RWPE2 (cell line): ENCODE measurements at regions not wholly inside any gene's neighbourhood (a gene's known extent, or its start where the extent isn't known, plus 50 kb on each side); places are given as distances from the start of the nearest gene placed in this dataset.

ENCODE experiments used
- ATAC-seq: fragments of 200-7000 bp; cut with Tn5 transposase; 3 replicates; pipeline ENCODE4 v1.9.1; 2021; ENCODE audit warnings: low read depth
- DNase-seq: peaks from one replicate; pipeline ENCODE4 v3.0.0-alpha.2; 2020; ENCODE audit warnings: low spot score
- H3K27ac ChIP-seq: fragments of 450-650 bp; 2 replicates; pipeline ENCODE4 v1.5.1; 2017; ENCODE audit warnings: mild to moderate bottlenecking; ENCODE audit not compliant: poor library complexity, severe bottlenecking
- H3K27me3 ChIP-seq: fragments of 250-450 bp; sonication (Bioruptor Pico); 2 replicates; pipeline ENCODE4 v1.5.1; 2021; ENCODE audit warnings: mild to moderate bottlenecking, moderate library complexity; ENCODE audit not compliant: insufficient read depth, poor library complexity, severe bottlenecking
- H3K36me3 ChIP-seq: fragments of 250-450 bp; sonication (Bioruptor Pico); 2 replicates; pipeline ENCODE4 v1.5.1; 2020; ENCODE audit warnings: low read depth, mild to moderate bottlenecking, moderate library complexity
- H3K4me1 ChIP-seq: fragments of 250-450 bp; sonication (Bioruptor Pico); 2 replicates; pipeline ENCODE4 v1.5.1; 2021; ENCODE audit warnings: mild to moderate bottlenecking, moderate library complexity; ENCODE audit not compliant: insufficient read depth, poor library complexity, severe bottlenecking
- H3K4me3 ChIP-seq: fragments of 250-450 bp; sonication (Bioruptor Pico); 2 replicates; pipeline ENCODE4 v1.5.1; 2021; ENCODE audit warnings: mild to moderate bottlenecking, moderate library complexity; ENCODE audit not compliant: severe bottlenecking
- H3K9me3 ChIP-seq: fragments of 250-450 bp; sonication (Bioruptor Pico); 2 replicates; pipeline ENCODE4 v1.5.1; 2021; ENCODE audit warnings: mild to moderate bottlenecking, moderate library complexity; ENCODE audit not compliant: severe bottlenecking
- CTCF ChIP-seq: fragments of 450-650 bp; IDR thresholded peaks from one replicate; pipeline ENCODE4 v1.5.1; 2017; ENCODE audit warnings: mild to moderate bottlenecking, moderate library complexity; ENCODE audit not compliant: poor library complexity, severe bottlenecking

GRCh38 chr2:144015036-144015435 is 504.9 kb downstream of the ZEB2 start:
- ATAC-seq (no peak), DNase-seq (no peak)
- TF ChIP-seq CTCF = no peak
- peaks cover 18% of the 10 kb centered on the region for H3K4me1 ChIP-seq
- H3K27ac ChIP-seq = no peak overlapping the region
- no peaks in the 10 kb centered on the region for H3K9me3 ChIP-seq
- H3K27me3 ChIP-seq = no peaks in the 10 kb centered on the region
- H3K4me3 ChIP-seq = no peak overlapping the region
- H3K36me3 ChIP-seq = no peaks in the 10 kb centered on the region

GRCh38 chr2:144014103-144014502 is 505.8 kb downstream of the ZEB2 start:
- ATAC-seq (no peak), DNase-seq (no peak)
- Histone ChIP-seq H3K36me3 (no peaks in the 10 kb centered on the region), H3K9me3 (no peaks in the 10 kb centered on the region), H3K4me3 (no peak overlapping the region), H3K27me3 (no peaks in the 10 kb centered on the region), H3K4me1 (peaks cover 19% of the 10 kb centered on the region), H3K27ac (no peak overlapping the region)
- no peak for TF ChIP-seq CTCF

GRCh38 chr2:144012304-144012703 is 507.6 kb downstream of the ZEB2 start:
- DNase-seq = no peak
- TF ChIP-seq CTCF = no peak
- Histone ChIP-seq H3K27ac (no peak overlapping the region), H3K4me1 (peaks cover 19% of the 10 kb centered on the region), H3K27me3 (no peaks in the 10 kb centered on the region), H3K36me3 (no peaks in the 10 kb centered on the region), H3K9me3 (no peaks in the 10 kb centered on the region), H3K4me3 (no peak overlapping the region)
- no peak for ATAC-seq

GRCh38 chr2:144011553-144011952 is 508.4 kb downstream of the ZEB2 start:
- Histone ChIP-seq H3K36me3 (no peaks in the 10 kb centered on the region), H3K9me3 (no peaks in the 10 kb centered on the region), H3K27ac (no peak overlapping the region), H3K4me3 (no peak overlapping the region), H3K27me3 (no peaks in the 10 kb centered on the region), H3K4me1 (peaks cover 19% of the 10 kb centered on the region)
- no peak for TF ChIP-seq CTCF
- DNase-seq = no peak
- ATAC-seq = no peak

- DNase-seq (no peak), ATAC-seq (no peak)
- H3K27ac ChIP-seq = no peak overlapping the region
- no peak overlapping the region for H3K4me3 ChIP-seq
- H3K4me1 ChIP-seq = peaks cover 14% of the 10 kb centered on the region
- H3K9me3 ChIP-seq = no peaks in the 10 kb centered on the region
- H3K36me3 ChIP-seq = no peaks in the 10 kb centered on the region
- H3K27me3 ChIP-seq = no peaks in the 10 kb centered on the region
- TF ChIP-seq CTCF = no peak
Observed at GRCh38 chr2:144011098-144011497, 508.8 kb downstream of the ZEB2 start.
